Stimulated activated CD8-positive, alpha-beta memory T cell treated with anti-CD3 and anti-CD28 coated beads, Interleukin-7, amount 100 ng/mL, for 24 hours (primary cell): ENCODE measurements at regions not wholly inside any gene's neighbourhood (a gene's known extent, or its start where the extent isn't known, plus 50 kb on each side); places are given as distances from the start of the nearest gene placed in this dataset.

Experiments
- DNase-seq: peaks from one replicate; pipeline ENCODE4 v3.0.0-alpha.2; 2020; ENCODE audit warnings: low read depth

DNA sequence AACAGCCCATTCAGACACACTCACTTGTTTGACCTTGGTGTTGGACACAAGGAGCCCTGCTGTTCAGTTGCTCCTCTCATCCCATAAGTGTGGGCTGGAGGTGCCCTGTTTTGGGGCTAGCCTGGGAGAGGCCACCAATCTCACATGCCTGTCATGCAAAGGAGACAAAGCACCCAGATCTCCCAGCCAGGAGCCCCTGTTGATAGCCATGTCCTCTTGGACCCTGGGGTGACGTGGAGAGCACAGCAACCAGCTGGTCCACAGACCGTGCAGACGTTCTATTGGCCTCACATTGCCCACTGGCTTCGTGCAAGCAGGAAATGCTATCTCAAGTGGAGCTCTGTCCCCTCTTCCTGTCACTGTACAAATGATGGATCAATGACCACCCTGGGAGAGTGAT lies 240.8 kb downstream of the RPS24 start:
- no peak for DNase-seq

DNA sequence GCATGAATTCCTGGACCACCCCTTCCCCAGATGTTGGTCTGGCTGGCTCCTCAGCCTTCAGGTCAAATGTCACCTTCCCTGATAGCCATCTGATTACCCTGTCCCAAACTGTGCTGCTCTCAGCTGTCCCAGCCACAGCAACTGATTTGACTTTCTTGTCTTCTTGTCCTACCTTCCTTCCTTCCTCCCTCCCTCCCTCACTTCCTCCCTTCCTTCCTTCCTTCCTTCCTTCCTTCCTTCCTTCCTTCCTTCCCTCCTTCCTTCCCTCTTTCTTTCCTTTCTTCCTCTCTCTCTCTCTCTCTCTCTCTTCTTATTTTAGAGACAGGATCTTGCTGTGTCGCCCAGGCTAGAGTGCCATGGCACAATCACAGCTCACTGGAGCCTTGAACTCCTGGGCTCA lies 242.5 kb downstream of the RPS24 start:
- DNase-seq, result no peak

DNA sequence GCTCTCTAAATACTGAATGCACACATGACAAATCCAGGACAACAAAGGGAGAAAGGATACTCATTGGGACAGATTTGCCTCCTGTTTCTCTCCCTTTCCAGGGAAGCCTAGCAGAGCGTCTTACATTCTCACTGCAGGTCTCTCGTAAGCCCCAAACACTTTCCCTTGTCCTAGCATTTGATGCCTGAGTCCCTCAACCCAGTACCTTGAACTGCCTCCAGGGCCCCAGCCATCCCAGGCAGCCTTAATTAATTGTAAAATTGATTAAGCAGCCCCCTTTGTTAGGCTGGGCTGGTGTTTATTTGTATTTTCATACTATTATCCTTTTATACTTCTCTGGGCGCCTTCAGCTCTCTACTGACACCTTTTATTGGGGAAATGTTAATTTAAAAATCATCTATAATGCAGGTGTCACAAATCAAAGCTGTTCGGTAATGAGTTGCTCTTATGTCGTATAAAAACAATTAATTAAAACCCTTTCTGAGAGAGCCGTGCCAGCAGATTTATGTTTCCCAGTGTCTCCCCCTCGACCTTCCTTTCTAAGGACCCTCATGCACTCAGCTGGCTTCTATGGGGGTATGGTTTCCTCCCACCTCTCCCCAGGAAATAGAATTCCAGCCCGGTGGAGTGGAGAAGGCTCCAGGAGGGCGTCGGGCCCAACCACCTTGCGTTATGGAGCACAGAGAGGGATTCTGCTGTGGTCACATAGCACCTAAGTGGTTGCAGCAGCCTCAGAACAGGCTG lies 243.8 kb downstream of the RPS24 start:
- DNase-seq, result no peak

DNA sequence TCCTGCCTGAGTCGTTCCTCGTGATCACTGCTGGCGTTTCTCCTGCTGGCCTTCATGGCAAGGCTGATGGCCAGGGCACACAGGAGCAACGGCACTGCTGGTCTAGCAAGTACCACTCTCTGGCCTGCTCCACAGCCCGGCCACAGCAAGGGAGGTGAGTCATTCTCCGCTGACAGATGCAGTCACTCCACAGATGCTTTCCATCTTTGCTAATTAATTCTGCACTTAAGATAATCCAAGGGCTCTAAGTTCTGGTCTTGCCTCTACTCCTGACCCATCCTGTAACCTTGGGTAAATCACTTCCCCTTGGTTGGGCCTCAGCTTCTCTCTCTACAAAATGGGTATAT lies 244.4 kb downstream of the RPS24 start:
- DNase-seq, result no peak

DNA sequence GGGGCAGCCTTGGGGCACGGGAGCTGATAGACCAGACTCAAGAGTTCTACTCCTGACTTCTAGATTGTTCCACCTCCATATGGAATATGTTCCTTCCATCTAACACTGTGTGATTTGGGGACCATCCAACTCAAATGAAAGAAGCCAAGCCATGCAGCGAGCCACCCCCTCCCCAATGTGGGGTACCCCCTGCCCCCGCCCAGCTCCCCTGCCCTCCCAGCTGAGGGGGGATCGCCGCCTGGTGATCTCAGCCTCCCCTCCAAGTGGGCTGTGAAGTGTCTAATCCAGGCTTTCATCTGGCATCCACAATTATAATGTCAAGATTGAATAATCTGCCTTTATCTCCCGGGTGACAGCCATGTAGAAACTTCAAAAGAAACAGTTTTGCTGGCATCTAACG lies 246.1 kb downstream of the RPS24 start:
- DNase-seq, result no peak

DNA sequence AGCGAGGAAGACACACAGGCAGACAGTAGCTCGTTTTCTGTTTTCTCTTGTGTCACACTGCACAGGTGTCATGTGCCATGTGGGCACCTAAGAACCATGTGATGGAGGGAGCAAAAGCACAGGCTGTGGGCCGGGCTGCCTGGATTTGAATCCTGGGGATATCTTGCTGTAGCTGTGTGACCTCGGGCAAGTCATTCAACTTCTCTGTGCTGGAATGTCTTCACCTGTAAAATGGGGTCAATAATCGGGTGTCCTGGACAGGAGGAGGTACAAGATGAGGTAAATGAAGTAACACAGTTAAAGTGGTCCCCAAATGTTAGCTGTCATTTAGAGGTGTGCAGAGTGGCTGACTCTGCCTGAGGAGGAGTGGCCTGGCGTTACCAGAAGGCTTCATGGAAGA lies 246.9 kb downstream of the RPS24 start:
- DNase-seq, result no peak

DNA sequence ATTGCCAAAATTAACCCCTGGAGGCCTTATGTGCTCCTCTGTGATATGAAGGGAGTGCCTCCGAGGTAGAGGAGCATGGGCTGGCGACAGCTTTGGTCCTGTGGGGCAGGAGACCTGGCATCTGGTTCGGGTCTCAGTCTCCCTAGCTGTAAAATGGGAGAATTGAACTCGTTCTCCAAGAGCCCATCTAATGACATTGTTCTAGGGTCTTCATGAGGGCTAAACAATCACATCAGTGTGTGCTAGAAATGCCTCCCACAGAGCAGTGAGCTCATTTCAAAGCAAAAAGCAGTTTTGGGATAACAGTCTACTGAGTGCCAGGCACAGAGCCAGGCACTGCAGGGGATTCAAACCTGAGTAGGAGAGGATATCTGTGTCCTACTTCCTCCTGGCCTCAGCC lies 248.0 kb downstream of the RPS24 start:
- DNase-seq, result no peak

DNA sequence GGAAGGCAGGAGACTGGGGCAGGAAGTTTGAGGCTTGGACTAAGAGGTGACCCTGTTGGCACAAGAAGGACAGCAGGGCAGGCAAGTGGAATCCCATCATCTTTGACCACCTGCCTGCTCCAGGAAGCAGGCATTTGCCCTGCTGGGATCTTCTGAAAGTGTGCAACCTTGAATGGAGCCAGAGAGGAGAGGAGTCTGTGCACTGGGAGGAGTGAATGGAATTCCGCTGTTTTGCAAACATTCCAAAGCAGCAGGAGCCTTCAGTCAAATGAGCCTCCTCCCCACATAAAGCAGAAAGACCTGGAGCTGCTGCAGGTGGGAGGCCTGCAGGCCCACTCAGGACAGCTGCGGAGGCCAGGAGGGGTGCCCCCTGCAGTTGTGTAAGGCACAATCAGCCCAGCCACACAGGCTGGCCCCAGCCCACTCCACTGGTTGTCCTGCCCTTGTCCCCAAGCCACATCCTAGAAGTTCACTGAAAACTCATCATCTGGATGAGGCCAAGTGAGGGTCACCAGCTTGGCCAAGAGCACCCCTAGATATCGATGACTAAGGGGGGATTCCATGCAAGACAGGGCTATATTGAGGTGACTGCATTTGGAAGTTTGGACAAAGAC lies 249.5 kb downstream of the RPS24 start:
- no peak for DNase-seq

DNA sequence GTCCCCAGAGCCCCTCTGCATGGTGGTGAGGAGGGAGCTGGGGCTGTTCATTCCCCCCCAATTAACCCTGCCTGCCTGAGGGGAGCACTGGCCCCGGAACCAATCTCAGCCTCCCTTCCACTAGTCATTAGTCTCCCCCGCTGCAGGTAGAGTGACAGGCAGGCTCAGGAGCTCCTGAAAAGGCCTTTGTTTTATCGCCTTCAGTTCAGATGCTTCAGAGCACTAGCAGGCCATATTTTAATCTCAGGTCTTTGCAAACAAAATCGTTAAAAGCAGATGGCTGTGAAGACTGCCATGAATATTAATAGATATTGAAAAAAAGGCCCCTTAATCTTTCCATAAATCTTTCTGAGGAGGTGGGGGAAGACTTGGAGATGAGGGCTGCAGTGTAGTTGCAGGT lies 250.7 kb downstream of the RPS24 start:
- no peak for DNase-seq

DNA sequence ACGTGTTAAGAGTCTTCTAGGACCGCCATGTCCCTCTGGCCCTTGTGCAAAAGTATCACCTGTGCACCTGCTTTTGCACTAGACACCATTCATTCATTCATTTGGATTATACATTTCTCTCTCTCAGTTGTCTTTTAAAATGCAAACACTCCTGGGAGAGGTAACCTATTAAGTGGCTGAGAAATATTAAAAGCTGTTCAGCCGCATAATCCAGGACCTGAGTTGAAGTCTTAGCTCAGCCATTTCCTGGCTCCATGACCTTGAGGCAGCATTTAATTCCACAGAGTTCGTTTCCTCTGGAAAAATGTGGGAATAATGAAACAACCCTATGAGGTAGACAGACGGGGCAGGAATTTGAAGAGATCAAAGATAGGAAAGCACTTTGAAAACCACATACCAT lies 251.6 kb downstream of the RPS24 start:
- DNase-seq, result no peak

DNA sequence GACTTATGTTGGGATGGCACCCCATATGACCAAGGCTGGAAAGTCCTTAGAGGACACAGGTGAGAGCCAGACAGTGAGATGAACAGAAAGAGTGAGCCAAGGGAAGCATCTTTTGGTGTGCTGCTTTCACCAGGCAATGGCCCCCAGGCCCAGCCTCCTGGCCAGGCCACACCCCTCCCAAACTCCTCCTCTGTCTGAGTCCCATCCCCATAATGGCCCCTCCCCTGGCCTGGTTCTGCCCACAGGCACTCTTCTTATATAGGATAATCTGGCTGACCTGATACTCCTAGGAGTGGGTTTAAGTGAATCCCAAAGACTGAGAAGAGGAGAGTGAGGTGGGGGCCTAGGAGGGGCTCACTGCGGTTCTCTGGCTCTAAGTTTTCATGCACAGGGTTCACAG lies 252.5 kb downstream of the RPS24 start:
- DNase-seq, result no peak

DNA sequence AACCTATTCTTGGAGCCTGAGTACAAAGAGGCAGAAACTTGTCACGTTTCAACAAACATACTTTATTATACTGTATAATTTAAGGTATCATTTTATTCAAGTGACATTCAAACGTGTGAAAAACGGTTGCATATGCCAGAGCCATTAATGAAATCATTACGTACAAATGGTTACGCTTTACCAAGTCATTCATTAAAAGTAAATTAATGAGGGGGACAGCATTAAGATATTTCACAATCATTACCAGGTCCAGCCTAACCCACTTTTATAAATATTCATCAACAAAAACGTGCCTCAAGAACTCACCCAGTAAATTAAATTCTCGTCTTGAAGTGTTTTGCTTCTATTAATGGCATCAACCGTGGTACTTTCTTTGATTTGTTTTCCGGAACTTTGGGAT lies 253.0 kb downstream of the RPS24 start:
- no peak for DNase-seq

DNA sequence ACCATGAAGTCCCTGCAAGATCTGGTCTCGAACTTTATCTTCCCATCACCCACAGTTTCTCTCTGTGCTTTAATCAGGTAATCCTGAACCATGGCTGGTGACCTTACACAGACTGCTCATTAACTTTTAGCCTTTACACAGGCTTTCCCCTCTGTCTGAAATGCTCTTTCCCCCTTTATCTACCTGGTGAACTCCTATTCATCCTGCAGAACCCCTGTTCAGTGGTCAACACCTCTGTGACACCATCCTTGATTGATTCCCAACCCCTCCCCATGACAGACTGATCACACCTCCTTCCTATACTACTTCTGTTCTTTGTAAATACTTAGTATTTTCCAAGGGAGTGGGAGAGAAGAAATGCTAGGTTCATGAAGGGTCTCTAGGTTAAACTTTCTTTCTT lies 254.0 kb downstream of the RPS24 start:
- no peak for DNase-seq

DNA sequence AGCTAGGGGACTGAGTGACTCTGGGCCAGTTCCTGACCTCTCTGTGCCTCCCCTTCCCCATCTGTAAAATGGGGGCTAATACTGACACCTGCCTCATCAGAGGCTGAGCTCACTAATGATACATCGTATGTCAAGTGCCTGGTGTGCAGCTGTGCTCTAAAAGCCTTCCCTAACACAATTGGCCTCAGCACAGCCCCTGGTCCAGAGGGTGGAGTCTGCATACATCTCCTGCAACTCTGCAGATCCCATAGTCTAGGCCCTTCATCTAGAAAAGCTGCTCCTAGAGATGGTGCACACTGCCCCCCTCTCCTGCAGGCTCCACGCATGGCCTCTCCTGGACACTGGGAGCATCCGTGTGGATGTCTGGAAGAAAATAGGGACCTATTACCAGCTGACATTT lies 255.0 kb downstream of the RPS24 start:
- DNase-seq, result no peak

DNA sequence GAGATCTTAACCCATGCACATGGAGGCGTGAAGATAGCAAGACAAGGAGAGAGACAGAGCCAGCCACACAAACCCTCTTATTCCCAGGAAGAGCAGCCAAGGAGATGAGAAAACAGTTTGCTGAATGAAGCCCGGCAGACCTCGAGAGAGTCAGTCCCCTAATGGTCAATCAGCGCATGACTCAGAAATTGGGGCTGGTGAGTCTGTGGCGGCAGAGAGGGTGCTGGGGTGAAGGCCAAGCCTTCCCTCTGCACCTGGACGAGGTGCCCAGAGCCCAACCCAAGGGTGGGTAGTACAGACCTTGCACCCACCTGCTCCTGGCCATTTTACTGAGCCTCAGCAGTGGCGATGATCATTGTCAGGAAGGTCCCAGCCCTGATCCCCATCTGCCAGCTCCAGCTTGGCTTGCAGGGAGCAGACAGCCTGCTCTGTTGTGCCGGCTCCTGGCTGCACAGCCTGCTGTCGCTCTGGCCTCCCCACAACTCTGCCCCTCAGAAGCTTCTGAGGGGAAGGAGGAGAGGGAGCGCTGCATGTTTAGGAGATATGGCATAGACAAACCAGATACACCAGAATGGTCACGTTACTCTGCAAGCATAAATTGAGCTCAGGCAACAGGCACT lies 256.6 kb downstream of the RPS24 start:
- no peak for DNase-seq

DNA sequence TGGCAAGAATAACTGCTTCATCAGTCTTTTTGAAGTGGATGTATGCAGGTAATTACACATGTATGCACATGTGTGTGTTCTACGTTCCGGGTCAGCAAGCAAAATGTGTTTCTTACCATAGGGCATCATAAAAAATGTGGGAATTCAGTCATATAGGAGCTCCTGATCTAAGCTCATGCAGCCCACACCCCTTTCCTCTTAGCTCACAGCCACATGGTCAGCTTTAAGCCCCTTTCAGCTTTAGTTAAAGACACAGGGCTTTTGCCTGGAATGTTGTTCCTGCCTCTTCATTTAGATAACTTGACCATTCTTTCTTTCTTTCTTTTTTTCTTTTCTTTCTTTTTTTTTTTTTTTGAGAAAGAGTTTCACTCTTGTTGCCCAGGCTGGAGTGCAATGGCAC lies 258.1 kb downstream of the RPS24 start:
- no peak for DNase-seq

DNA sequence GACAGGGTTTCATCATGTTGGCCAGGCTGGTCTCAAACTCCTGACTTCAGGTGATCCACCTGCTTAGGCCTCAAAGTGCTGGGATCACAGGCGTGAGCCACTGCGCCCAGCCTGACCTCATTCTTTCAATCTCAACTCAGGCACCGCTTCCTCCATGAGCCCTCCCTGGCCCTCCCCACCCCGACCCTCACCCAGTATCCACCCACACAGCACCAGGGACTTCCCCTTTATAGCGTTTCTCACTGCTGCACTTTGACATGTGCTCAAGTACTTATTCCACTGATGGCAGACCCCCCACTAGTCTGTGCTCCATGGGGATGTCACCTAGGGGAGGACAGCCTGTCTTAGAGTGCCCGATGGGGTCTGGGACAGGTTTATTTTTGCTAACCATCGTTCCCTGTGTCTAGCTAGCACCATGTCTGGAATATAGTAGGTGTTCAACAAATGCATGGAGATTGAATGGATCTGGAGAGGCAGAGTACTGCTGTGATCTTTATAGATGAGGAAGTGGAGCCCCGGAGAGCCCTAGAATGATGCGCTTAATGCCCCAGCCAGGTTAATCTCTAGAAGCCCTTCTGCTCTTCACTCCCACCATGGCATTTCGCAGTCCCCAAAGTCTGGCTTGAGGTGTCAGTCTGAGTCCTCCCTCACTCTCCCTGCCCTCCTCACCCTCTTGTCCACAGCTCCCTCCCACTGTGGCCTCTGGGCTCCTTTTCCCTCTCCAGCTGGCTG lies 258.8 kb downstream of the RPS24 start:
- DNase-seq, result no peak

DNA sequence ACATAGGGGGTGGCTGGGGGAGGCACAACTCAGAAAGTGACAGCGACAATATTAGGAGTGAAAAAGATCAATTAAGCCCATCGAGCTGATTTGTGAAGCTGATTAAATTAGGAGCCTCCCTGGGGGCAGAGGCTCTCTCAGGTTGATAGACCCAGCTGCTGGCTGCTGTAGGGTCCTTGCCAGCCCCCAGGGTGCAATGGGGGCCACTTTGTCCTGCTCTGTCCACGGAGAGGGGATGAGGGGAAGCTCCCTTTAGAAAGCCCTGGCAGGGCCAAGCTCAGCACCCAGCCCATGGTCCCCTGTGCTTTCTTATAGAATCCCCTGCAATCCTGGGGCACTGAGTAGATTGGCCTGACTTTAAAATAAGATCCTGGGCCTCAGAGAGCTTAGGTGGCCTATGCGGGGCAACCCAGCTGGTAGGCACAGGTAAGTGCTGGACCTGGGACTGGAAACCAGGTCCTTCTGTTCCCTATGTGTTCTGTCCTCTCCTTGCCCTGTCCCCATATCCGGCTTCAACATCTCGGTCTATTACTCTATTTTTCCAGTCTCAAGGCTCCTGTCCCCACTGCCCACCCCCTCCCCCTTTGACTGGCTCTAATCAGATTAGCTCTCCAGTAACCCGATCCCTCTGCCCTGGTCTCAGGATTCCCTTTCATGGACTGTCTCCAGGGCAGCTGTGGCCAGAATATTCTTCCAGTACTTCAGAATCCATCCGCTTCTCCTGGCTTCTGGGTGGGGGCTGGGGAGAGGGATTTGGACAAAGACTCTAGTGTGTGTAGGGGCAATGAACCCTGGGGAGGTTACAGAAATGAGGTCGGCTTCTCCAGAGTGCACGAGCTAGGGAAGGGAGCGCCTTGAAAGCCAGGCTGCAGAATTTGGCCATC lies 259.6 kb downstream of the RPS24 start:
- DNase-seq, result no peak

DNA sequence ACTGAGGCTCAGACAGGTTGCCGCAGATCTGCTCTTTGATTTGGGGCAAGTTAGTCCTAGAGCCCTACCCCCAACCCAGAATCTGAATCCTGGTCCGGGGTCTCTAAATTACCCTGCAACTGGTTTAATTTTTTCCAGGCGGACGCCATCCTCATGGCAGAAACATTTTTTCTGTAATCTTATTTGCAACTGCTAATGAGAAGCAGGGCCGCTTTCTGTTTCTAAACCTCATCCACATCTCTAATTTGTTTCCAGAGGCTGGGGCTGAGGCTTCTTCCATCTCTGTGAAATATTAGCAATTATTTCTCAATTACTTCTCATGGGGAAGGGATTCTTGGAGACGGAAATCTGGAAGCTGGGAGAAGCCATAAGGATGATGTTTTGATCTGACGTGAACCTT lies 261.6 kb downstream of the RPS24 start:
- DNase-seq, result no peak

DNA sequence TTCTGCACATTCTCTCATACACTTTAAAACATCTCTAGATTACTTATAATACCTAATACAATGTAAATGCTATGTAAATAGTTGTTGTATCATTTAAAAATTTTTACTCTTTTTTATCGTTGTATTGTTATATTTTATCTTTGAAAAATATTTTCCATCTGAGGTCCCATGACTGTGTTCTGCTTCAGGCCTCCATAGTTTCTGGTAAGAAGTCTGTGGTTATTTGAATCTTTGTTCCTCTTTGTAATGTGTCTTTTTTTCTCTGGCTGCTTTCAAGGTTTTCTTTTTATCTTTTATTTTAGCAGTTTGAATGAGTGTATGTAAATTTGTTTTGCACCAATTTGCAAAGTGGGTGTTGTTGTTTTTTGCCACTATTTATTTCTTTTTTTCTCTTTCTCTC lies 263.1 kb downstream of the RPS24 start:
- no peak for DNase-seq

DNA sequence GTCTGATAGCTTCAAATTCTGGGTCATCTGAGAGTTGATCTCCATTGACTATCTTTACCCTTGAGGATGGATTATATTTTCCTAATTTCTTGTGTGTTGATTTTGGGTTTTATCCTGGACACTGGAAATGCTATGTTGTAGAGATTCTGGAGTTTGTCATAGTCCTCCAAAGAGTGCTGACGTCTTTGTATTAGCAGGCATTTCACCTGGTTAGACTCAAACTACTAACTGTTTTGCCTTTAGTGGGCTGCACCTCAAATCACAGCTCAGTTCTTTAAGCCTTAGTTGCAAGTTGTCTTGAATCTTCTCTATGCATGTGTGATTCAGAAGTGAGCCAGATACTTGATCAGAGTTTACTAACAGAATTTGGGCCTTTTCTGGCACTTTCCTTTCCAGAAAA lies 264.3 kb downstream of the RPS24 start:
- no peak for DNase-seq

DNA sequence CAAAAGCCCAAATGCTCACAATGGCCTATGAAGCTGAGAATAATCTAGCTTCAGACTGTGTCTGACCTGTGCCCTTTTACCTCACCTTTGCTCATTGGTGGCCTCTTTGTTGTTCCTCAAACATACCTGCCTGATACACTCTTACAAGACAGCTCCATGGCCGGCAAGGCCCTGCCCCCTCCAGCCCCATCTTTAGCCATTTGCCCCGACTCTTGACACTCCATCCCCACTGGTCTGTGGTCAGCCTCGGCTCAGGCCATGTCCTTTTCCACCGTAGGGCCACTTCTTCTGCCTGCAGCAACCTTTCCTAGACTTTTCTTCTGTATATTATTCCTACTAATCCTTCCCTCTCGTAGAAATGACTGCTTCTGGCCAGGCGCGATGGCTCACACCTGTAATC lies 265.2 kb downstream of the RPS24 start:
- no peak for DNase-seq
